Activated naive CD4-positive, alpha-beta T cell treated with anti-CD3 and anti-CD28 coated beads, Interleukin-2, amount 50 U/mL, for 72 hours (primary cell): ENCODE measurements at regions not wholly inside any gene's neighbourhood (a gene's known extent, or its start where the extent isn't known, plus 50 kb on each side); places are given as distances from the start of the nearest gene placed in this dataset.
A peak's percentile ranks its signal among the peaks of the same experiment; 100 is the strongest.

Source experiments
- ATAC-seq, 2 donors: fragments of 150-1000 bp; cut with Tn5 transposase; 2 replicates each; pipeline ENCODE4 v1.10.0; 2021; ENCODE audit warnings: mild to moderate bottlenecking in 2 of 2, moderate library complexity in 2 of 2
- DNase-seq, 2 donors: peaks; one replicate each; pipeline ENCODE4 v3.0.0; 2021 to 2022; ENCODE audit warnings: low spot score in 2 of 2
- H3K27ac Mint-ChIP-seq, 2 donors: one replicate each; pipeline ENCODE4 v1.8.0; 2022; ENCODE audit warnings: mild to moderate bottlenecking in 2 of 2, mixed read lengths in 2 of 2
- H3K36me3 Mint-ChIP-seq, 2 donors: one replicate each; pipeline ENCODE4 v1.8.0; 2022; ENCODE audit warnings: mixed read lengths in 2 of 2
- H3K9me3 Mint-ChIP-seq, 2 donors: one replicate each; pipeline ENCODE4 v1.8.0; 2022; ENCODE audit warnings: mixed read lengths in 2 of 2

DNA sequence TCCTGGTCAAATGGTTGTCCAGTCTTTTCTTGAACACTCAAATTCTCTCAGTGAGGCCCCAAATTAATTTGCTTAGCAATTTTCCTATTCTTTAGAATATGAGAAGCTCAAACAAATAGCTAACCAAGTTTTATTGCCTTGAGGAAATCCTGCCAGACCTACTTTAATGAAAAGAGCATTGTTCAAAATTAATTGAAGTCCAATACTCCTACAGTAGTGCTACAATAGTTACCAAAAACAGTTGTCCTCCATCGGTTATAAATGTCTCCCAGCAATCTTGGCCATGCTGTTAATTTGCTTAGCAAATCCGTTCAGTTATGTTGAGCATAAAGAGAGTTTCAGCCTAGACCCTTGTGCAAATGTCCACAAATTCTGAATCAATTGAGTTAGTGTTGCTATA lies 112.9 kb downstream of the MAB21L3 start:
- no peaks in the 10 kb centered on the region for H3K9me3 Mint-ChIP-seq
- DNase-seq, result no peak
- H3K36me3 Mint-ChIP-seq, result no peaks in the 10 kb centered on the region
- H3K27ac Mint-ChIP-seq, result no peak overlapping the region
- ATAC-seq, result no peak

DNA sequence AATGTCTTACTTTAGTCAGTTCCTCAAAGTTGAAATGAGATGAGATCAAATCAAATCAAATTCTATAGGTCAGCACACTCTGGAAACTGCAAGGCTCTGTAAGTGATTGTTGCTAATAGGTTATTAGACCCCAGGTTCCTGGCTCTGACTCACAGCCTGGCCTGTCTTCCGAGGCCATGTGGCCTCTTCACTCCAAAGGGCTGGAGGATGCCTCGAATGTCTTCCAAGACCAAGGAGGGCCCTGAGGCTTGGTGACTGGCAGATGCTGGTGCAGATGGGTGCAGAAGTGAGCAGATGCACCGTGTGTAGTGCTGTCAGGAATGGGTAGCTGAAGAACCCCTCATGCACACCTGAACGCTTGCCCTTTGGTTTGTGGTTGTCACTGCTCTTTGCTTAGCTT lies 113.4 kb downstream of the MAB21L3 start:
- ATAC-seq (no peak), DNase-seq (no peak)
- Mint-ChIP-seq H3K36me3 (no peaks in the 10 kb centered on the region), H3K9me3 (no peaks in the 10 kb centered on the region), H3K27ac (no peak overlapping the region)

DNA sequence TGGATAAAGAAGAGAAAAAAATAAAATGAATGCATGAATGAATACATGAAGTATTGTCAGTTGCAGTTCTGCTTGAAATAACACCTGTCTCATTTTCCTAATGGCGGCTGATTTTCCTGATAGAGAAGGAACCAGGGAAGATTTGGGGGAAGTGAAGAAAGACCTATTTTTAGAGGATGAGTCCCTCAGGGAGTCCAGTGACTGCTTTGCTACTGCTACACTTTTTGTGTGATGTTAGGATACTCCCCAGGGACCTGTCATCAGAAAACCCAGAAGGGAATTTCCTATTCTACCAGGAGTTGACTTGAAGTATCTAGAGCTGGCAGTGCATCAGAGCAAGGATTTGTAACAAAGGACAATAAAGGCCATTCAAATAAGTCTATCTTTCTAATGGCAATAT lies 114.8 kb downstream of the MAB21L3 start:
- ATAC-seq (no peak), DNase-seq (no peak)
- H3K9me3 Mint-ChIP-seq, result no peaks in the 10 kb centered on the region
- no peak overlapping the region for H3K27ac Mint-ChIP-seq
- no peaks in the 10 kb centered on the region for H3K36me3 Mint-ChIP-seq

DNA sequence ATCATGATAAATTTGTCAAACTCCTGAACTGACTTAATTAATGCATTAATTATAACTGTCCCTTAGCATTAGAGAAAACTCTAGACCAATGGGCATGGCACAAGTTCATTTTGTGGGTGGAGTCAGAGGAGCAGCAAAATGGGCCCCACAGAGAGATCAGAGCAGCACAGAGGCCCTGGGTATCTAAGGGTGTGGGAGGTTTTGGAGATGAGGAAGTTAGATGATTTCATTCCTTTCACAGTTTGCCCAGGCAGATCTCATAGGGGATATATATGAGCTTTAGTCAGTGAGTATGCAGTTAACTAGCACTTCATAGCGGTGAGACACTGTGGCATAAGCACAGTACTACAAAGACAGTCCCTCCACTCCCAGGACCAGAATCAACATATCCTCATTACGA lies 117.3 kb downstream of the MAB21L3 start:
- Mint-ChIP-seq H3K27ac (no peak overlapping the region), H3K9me3 (no peaks in the 10 kb centered on the region), H3K36me3 (no peaks in the 10 kb centered on the region)
- ATAC-seq (no peak), DNase-seq (no peak)

DNA sequence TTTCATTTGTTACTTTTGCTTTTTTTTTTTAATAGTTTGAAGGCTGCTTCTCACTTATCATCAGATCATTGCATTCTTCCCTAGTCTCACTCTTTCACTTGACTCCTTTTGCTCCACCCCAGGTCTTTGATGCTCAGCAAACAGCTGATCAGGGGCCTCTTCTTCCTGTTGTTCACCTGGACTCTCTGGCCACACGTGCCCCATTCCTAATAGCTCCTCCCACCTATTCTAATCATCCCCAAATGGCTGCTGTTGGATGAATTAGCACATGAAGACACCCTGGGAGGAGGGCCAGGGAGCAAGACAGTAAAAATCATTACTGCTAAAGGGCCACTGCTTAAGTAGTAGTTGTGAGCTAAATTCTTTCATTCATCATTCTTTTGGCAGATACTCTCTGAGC lies 119.5 kb downstream of the MAB21L3 start:
- DNase-seq, result no peak
- ATAC-seq, result no peak

DNA sequence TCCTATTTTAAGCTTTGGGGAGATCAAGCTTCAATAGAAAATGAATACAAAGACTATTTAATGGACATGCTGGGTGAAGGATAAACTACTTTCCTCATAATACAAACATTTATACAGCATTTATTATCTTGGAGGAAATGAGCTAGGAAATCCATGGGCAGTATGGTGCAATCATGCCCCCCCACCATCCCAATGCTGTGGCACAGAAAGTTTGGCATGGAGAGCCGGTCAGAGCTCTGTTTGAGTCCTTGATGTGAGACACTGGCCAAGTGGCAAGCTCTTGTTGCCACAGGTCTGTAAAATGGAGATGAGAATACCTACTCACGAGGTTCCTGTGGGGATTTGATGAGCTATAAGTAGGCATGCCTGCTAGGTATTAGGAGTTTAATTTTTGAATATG lies 120.6 kb downstream of the MAB21L3 start:
- Mint-ChIP-seq H3K9me3 (no peaks in the 10 kb centered on the region), H3K36me3 (no peaks in the 10 kb centered on the region), H3K27ac (no peak overlapping the region)
- no peak for ATAC-seq
- DNase-seq, result no peak

More for the DNA sequence above, 119.5 kb downstream of the MAB21L3 start:
- no peaks in the 10 kb centered on the region for H3K9me3 Mint-ChIP-seq
- H3K36me3 Mint-ChIP-seq, result no peaks in the 10 kb centered on the region
- no peak overlapping the region for H3K27ac Mint-ChIP-seq

DNA sequence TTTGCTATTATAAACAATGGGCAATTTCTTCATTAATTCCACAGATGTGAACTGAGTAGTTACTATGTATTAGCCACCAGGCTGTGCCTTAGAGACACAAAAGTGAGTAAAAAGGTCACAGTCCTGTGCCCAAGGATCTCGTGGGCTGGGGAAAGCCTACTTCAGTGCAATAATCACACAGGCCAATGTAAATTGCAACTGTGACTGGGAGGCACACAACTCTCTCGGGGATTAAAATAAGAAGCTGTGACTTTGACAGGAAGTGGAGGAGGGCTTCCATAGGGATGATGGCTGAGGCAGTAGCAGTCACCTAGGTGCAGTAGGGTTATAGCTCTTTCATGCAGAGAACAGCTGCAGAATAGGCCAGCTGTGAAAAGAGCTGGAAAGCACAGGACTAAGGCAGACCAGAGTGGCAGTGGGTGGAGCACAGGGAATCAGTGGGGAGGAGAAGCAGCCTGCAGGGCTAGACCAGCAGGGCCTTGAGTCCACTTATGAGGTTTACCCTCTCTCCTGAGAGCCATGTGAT lies 121.9 kb downstream of the MAB21L3 start:
- DNase-seq, result no peak
- Mint-ChIP-seq H3K27ac (peak overlapping the region; percentile 10 to 52), H3K9me3 (no peaks in the 10 kb centered on the region), H3K36me3 (no peaks in the 10 kb centered on the region)
- ATAC-seq, result peak; percentile 44 to 56

DNA sequence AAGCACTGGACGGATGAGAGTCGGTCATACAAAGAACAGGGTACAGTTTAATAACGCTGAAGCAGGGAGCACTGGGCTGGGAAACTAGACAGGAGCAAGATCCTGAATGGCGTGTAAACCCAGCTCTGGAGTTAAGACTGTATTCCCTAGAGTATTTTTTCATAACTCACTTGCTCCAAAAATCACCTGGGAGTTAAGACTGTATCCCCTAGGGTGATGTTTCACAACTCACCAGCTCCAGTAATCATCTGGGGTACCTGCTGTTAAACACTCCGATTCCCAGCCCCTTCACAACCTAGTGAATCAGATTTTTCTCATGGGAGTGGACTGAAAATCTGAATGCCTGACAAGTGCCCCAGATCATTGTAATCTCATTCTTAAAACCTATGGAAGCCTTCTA lies 123.2 kb downstream of the MAB21L3 start:
- DNase-seq (no peak), ATAC-seq (no peak)
- Mint-ChIP-seq H3K27ac (no peak overlapping the region), H3K9me3 (no peaks in the 10 kb centered on the region), H3K36me3 (no peaks in the 10 kb centered on the region)

DNA sequence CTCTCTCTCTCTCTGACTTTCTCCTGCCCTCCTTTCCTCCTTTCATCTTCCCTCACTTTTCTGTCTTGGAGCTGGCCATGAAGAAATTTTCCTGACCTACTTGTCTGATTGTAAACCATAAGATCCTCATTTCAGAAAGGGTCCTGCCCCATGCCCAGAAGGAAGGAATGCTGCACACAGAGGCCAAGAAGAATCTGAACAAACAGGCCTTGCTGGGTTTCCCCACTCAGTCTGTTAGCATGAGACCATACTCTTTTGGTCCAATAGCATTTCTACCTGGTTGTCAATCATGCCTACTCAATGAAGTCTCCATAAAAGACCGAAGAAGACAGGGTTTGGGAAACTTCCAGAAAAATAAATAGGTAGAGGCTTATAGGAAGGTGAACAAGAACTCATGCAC lies 128.7 kb downstream of the MAB21L3 start:
- no peaks in the 10 kb centered on the region for H3K36me3 Mint-ChIP-seq
- no peak for DNase-seq
- H3K9me3 Mint-ChIP-seq, result no peaks in the 10 kb centered on the region
- no peak overlapping the region for H3K27ac Mint-ChIP-seq
- ATAC-seq, result no peak

DNA sequence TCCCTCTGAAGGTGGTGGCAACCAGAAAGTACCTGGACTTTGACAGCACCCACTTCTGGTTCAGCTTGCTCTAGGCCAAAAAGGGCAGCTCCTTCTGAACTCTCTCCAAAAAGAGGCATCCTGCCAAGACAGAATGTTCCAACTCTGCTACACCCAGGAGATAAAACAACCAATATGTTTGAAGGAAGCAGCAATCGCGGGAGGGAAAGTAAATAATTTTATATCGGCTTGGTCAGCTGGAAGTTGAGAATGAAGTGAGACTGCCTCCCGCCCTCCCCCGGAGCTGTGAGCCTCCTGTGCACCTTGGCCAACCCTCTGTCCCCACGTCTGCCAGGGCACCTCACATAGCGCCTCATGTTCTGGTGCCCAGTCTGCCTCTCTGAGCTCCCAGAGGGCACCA lies 130.3 kb upstream of the ATP1A1 start:
- Mint-ChIP-seq H3K36me3 (no peaks in the 10 kb centered on the region), H3K9me3 (no peaks in the 10 kb centered on the region), H3K27ac (peak overlapping the region in 1 of 2 donors; percentile 55)
- DNase-seq (no peak), ATAC-seq (no peak)

DNA sequence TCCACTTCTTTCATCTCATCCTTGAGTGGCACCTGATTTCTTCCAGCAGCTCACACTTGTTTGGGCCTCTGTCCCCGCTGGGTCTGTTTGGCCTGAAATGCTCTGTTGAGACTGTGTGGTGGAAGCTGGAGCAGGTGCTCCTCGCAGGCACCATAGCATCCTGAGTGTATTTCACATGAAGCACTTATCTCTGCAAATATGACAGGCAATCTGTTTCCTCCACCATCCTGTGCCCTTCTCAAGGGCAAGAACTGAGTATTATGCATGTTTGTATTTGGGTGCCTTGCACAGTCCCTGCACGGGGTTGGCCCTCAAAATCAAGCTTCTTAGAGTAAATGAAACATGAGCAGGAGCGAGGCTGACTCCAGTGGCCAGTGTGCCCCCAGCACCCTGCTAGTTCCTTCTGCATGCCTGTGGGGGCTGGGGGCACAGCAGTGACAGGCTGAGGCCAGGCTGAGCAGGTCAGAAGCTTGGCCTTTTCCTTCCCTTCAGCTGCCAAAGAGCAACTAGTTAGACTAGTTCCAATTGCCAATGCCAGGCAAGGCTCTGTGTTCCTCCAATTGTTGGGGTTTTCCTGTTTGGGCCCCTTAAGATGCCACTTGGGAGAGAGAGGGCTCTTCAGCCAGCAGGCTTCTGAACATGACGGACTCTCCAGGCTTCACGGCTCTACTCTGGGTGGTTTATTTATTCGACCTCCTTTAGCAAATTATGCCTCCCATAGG lies 129.6 kb upstream of the ATP1A1 start:
- no peak for ATAC-seq
- DNase-seq, result no peak
- Mint-ChIP-seq H3K9me3 (no peaks in the 10 kb centered on the region), H3K36me3 (no peaks in the 10 kb centered on the region), H3K27ac (peak overlapping the region in 1 of 2 donors; percentile 55)

DNA sequence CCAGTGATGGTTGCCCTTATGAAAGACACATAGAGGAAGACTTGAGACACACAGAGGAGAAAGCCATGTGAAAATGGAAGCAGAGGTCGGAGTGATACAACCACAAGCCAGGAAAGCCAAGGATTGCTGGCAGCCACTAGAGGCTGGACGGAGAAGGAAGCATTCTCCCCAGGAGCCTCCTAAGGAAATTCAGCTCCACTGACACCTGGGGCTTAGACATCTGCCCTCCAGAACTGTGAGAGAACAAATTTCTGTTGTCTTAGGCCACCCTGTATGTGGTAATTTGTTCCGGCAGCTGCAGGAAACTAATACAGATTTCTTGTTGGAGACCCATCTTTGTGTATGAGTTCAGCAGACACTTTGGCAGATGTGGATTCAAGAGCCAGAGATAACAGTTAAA lies 126.9 kb upstream of the ATP1A1 start:
- DNase-seq, result no peak
- no peaks in the 10 kb centered on the region for H3K36me3 Mint-ChIP-seq
- ATAC-seq, result no peak
- peaks cover 3 to 4% of the 10 kb centered on the region in 2 donors for H3K9me3 Mint-ChIP-seq
- no peak overlapping the region for H3K27ac Mint-ChIP-seq

DNA sequence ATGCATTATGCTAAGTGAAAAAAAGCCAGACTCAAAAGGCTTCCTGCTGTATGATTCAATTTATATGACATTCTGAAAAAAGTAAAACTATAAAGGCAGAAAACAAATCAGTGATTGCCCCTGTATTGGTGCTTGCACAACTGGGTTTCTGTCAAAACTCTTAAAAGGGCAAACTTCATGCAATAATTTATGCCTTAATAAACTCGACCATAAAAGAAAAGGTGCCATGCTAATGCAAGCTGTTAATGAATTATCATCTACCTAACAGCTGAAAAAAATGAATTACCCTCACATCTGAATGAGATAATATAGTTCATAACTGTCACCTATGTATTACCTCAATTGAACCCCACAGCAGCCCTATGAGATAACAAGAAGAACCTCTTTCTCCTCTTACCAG lies 120.8 kb upstream of the ATP1A1 start:
- Mint-ChIP-seq H3K36me3 (no peaks in the 10 kb centered on the region), H3K9me3 (peaks cover 3 to 4% of the 10 kb centered on the region in 2 donors), H3K27ac (no peak overlapping the region)
- no peak for ATAC-seq
- DNase-seq, result no peak

DNA sequence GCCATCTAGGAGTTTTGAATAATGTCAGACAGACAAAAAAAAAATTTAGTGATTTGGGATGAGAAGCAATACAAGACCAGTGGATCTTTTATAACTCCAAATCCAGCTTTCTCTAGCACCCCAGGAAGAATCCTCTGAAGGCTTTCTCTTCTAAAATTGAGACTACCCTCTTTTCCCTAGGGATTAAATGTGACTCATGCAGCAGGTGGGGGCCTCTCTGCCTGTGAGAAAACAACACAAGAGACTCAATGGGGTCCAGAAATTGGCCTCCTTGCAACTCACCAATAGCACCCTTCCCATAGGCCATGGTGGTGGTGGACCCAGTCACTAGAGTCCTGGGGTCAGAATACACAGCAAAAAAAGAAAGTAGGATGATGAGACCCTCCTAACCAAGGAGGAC lies 120.3 kb upstream of the ATP1A1 start:
- Mint-ChIP-seq H3K9me3 (peaks cover 3 to 4% of the 10 kb centered on the region in 2 donors), H3K36me3 (no peaks in the 10 kb centered on the region), H3K27ac (no peak overlapping the region)
- DNase-seq, result no peak
- no peak for ATAC-seq

DNA sequence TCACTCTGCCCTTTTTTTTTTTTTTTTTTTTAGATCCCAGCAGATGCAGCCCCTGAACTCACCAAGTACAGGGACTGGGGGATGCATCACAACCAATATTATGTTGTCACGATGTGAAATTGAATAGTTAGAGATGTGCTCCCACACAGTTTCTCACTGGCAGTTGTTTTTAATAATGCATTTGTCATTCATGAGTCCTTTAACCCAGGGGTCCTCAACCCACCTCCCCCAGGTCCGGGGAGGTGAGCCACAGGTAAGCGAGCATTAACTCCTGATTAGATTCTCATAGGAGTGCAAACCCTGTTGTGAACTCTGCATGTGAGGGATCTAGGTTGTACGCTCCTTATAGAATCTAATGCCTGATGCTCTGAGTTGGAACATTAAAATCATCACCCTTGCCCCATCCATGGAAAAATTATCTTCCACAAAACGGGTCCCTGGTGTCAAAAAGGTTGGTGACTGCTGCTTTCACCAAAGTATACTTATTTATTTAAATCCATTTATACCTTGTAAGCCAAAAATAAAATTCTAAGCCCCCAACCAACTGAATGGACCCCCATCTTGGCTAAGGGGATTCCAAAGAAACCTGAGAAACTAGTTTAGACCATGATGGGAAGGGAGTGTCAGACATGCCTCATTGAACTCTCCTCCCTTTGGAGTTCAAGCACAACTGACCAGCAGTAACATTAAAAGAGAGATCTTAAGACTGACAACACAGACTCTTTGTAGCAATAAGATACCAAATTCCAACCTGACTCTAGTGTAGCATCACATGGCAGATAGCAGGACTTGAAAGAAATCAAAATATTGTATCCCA lies 119.3 kb upstream of the ATP1A1 start:
- Mint-ChIP-seq H3K27ac (no peak overlapping the region), H3K9me3 (peaks cover 3 to 6% of the 10 kb centered on the region in 2 donors), H3K36me3 (no peaks in the 10 kb centered on the region)
- ATAC-seq (no peak), DNase-seq (no peak)

DNA sequence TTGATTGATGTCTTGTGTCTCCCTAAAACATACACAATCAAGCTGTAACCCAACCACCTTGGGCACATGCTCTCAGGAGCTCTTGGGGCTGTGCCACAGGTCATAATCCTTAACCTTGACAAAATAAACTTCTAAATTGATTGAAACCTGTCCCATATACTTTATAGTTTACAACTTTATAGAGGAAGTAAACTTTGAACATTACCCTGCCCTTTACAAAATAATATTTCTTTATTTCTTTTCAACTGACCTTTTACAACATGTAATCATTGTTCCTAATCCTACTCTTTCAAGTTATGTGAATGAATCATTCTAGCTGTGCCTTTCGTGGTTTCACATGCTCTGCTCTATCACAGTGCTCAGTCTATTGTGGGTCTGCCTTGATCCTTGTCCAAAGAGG lies 118.3 kb upstream of the ATP1A1 start:
- Mint-ChIP-seq H3K36me3 (no peaks in the 10 kb centered on the region), H3K9me3 (peaks cover 3 to 9% of the 10 kb centered on the region in 2 donors), H3K27ac (no peak overlapping the region)
- ATAC-seq (peak in 1 of 2 donors; percentile 44), DNase-seq (no peak)

DNA sequence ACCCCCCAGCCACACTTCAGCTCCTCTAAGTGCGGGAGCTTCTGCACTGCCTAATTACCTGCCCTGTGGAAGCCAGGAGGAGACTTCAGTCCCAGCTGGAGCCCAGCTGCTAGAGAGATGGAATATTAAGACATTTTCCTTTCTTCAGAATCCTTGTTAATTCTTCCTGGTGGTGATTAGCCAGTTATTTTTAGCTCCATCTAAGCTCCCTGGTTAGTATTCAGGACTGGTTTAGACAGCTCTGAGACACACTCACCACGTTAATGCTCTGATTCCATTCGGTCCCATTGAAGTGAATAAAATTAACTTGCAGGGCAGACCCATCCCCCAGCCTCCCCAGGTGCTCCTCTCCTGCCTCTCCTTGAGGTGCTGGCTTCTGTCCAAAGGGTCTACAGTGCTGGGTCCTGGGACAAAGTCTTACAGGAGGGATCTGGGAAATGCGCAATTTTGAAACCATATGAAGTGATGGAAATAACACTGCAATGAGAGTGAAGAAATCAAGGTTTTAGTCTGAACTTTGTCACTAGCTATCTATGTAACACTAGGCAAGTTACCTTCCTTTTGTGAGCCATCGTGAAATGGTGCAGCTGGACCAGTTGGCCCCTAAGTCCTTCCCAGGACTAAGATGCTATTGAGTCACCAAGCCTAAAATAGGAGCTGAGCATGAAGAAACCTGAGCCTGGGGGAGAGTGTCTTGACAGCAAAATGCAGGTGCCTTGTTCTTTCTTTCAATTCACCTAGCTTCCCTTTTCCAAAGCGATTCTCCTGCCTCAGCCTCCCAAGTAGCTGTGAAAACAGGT lies 117.4 kb upstream of the ATP1A1 start:
- H3K36me3 Mint-ChIP-seq, result no peaks in the 10 kb centered on the region
- DNase-seq, result no peak
- ATAC-seq, result no peak
- peaks cover 2 to 7% of the 10 kb centered on the region in 2 donors for H3K9me3 Mint-ChIP-seq
- no peak overlapping the region for H3K27ac Mint-ChIP-seq
